Ureter (tissue), 1 donor: ENCODE measurements at regions not wholly inside any gene's neighbourhood (a gene's known extent, or its start where the extent isn't known, plus 50 kb on each side); places are given as distances from the start of the nearest gene placed in this dataset.

Experiments
- DNase-seq: peaks from one replicate; pipeline ENCODE4 v3.0.0-alpha.2; 2020; ENCODE audit warnings: low spot score
- donor health status: DM: yes; HTN: yes; CAD: no.

GRCh38 chr18:26794230-26795101, 71.0 kb downstream of the AQP4 start:
- DNase-seq = no peak

- DNase-seq = no peak
These were observed 72.8 kb downstream of the AQP4 start for GRCh38 chr18:26792661-26793060.

- DNase-seq = no peak
These were observed 73.8 kb downstream of the AQP4 start for GRCh38 chr18:26791676-26792075.

GRCh38 chr18:26784599-26784998, 80.9 kb downstream of the AQP4 start:
- DNase-seq = no peak

GRCh38 chr18:26783170-26783569, 82.3 kb downstream of the AQP4 start:
- DNase-seq = no peak

GRCh38 chr18:26780520-26781325, 84.8 kb downstream of the AQP4 start:
- no peak for DNase-seq

GRCh38 chr18:26778054-26778393, 87.5 kb downstream of the AQP4 start:
- no peak for DNase-seq

- DNase-seq = no peak
These were observed 88.0 kb downstream of the AQP4 start for GRCh38 chr18:26777351-26778053.

GRCh38 chr18:26772691-26773090, 92.8 kb downstream of the AQP4 start:
- no peak for DNase-seq

GRCh38 chr18:26771524-26771923, 94.0 kb downstream of the AQP4 start:
- no peak for DNase-seq

- no peak for DNase-seq
These were observed 97.1 kb downstream of the AQP4 start for GRCh38 chr18:26768385-26768784.

- DNase-seq = no peak
These were observed 100.0 kb downstream of the AQP4 start for GRCh38 chr18:26765498-26765897.

GRCh38 chr18:26764586-26764985, 100.9 kb downstream of the AQP4 start:
- DNase-seq = no peak

- DNase-seq = no peak
These were observed 101.3 kb downstream of the AQP4 start for GRCh38 chr18:26764177-26764576.

- no peak for DNase-seq
These were observed 101.9 kb downstream of the AQP4 start for GRCh38 chr18:26763446-26764110.

GRCh38 chr18:26757263-26758019, 108.1 kb downstream of the AQP4 start:
- DNase-seq = no peak

GRCh38 chr18:26756556-26756955, 109.0 kb downstream of the AQP4 start:
- no peak for DNase-seq

- no peak for DNase-seq
These were observed 118.6 kb downstream of the AQP4 start for GRCh38 chr18:26746826-26747475.

- no peak for DNase-seq
These were observed 119.1 kb downstream of the AQP4 start for GRCh38 chr18:26746398-26746797.

- DNase-seq = no peak
These were observed 120.0 kb downstream of the AQP4 start for GRCh38 chr18:26745288-26746181.
